Astrocyte of the hippocampus (primary cell): ENCODE measurements at regions not wholly inside any gene's neighbourhood (a gene's known extent, or its start where the extent isn't known, plus 50 kb on each side); places are given as distances from the start of the nearest gene placed in this dataset.
"Not testable (repeated sequence)": the region's sequence is repeated elsewhere in the genome, so short reads cannot be mapped to it uniquely, and the experiment has no call there.

ENCODE experiments used
- DNase-seq: peaks from one replicate; pipeline ENCODE4 v3.0.0; 2011; ENCODE audit warnings: low read depth, low spot score

GRCh38 chr10:17538941-17539340 lies 78.2 kb downstream of the HACD1 start:
- no peak for DNase-seq

DNA sequence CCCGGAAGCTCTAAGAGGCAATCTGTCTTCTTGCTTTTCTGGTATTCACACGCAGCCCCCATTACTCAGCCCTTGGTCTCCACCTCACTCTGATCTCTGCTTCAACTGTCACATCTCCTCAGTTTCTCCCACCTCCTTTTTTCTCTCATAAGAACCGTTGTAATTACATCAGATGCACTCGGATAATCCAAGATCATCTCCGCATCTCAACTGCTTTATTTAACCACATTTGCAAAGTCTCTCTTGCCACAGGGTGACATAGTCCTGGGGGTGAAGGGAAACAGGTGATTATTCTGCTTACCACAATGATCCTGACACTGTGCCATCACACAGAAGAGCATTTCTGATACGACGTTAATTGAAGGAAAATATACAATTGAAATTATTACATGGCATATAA lies 79.9 kb downstream of the HACD1 start:
- DNase-seq: no peak

DNA sequence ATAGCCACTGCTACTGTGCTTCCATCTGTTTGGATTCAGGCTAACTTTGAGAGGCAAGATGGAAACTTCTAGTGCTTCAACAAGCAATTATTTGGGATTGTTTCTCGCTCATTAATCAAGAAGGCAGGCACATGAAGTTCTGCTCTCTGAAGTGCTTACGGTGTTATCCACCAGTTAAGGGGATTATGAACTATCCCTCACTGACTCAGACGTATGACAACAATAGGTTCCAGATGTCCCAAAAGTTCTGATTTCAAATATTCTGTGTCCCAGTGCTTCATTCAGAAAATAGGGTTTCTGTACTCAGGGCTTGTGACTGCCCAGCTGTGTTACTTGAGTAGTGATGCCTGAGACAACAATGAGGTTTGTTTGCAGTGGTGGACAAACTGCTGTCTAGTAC lies 81.0 kb downstream of the HACD1 start:
- no peak for DNase-seq

DNA sequence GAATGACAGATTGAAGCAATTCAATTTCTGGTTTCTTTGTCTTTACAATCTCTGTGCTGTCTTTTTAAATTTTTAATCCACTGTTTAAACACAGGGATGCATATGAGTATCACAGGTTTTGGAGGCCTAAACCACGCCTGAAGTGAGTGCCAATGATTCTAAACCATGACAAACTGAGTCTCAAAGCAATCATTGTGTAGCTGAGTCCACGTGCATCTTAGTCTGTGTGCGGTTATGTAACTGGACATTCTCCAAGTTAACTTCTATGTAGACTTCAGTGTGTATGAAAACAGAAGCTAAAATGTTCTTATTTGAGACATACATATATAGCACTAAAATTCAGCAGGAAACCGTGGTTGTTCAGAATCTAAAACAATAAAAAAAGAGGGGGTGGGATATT lies 79.3 kb upstream of the ST8SIA6 start:
- DNase-seq: peak; percentile 29

- DNase-seq: no peak
Observed at GRCh38 chr10:17528306-17528862, 74.0 kb upstream of the ST8SIA6 start.

GRCh38 chr10:17527514-17528146 lies 73.2 kb upstream of the ST8SIA6 start:
- DNase-seq: peak; percentile 60

DNA sequence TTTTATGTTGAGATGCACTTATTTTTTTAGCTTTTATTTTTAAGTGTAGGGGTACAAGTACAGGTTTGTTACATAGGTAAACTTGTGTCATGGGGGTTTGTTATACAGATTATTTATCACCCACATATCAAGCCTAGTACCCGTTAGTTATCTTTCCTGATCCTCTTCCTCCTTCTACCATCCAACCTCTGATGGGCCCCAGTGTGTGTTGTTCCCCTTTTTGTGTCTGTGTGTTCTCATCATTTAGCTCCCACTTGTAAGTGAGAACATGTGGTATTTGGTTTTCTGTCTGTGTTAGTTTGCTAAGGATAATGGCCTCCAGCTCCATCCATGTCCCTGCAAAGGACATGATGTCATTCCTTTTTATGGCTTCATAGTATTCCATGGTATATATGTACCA lies 72.2 kb upstream of the ST8SIA6 start:
- DNase-seq: not testable (repeated sequence)

DNA sequence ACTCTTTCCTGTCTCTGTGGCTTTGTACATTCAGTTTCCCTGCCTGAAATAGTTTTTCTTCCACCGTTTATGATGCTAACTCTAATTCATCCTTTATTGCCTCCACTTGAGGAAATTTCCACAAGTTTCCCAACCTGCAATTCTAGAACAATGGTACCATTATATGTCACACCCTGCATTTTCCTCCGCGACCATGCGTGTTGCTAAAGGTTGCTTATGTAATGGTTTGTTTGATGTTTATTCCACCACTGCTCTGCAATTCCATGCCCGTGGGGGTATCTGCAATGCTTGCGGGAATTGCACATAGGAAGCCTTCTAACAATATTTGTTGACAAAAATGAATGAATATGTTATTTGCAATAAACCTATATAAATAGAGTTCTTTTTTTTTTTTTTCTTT lies 69.5 kb upstream of the ST8SIA6 start:
- no peak for DNase-seq

DNA sequence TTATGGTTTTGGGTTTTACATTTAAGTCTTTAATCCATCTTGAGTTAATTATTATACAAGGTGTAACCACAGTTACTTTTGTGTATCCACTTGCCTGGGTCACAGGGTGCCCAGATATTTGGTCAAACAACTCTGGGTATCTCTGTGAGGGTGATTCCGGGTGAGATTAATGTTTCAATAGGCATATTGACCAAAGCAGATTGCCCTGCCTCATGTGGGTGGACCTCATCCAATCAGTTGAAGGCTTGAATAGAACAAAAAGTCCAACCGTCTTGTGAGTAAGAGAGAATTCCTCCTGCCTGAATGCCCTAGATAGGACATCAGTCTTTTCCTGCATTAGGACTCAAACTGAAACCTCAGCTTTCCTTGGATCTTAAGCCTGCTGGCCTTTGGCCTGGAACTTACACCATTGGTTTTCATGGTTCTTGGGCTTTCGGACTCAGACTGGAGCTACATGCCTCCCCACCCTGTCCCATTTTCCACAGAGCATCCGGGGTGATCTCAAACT lies 68.9 kb upstream of the ST8SIA6 start:
- DNase-seq: no peak

GRCh38 chr10:17522269-17522668 lies 67.9 kb upstream of the ST8SIA6 start:
- not testable (repeated sequence) for DNase-seq

- no peak for DNase-seq
Observed at GRCh38 chr10:17519457-17519856, 65.1 kb upstream of the ST8SIA6 start.

DNA sequence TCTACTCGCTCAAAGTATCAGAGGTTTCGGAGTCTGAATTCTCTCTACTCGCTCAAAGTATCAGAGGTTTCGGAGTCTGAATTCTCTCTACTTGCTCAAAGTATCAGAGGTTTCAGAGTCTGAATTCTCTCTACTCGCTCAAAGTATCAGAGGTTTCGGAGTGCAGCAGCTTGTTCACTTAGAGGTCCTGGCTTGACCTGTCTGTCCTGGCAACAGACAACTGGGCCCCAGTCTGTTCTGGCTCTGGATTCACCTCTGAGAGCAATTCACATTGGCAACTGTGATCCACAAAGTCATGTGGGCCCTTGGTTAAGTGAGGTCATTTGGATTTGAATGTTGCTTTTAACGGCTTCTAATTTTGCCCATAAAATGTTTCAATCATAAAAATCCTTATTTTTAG lies 63.9 kb upstream of the ST8SIA6 start:
- DNase-seq: no peak

- DNase-seq: peak; percentile 74
Observed at GRCh38 chr10:17516376-17516775, 62.0 kb upstream of the ST8SIA6 start.

DNA sequence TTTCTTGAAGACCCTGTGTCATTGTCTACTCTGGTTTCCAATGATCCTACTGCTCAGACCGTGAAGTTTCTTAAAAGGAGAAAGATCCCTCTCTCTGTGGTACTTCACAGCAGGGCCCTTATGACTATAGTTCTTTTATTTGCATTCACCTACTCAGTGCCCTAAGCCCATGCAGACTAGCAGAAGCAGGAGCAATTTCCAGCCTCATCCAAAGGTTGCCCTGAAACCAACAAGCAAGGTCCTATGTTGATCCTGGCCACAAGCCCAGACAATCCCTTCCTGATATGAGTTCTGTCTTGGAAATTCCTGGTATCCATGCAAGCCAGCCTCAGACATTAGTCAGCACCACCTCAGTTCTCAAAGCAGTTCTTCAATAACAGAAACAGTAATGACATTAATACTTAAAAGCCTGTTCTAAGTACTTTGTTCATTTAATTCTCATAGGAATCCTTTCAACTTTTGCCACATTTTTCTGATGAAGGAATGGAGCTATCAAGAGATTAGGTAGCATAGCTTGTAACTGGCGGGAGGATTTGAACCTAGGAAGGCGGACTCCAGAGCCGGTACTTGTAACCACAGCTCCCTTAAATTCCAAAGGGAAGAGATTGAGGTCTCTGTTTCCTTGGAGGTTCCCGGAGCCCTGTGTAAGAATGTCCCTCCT lies 58.1 kb upstream of the ST8SIA6 start:
- DNase-seq: peak; percentile 98

DNA sequence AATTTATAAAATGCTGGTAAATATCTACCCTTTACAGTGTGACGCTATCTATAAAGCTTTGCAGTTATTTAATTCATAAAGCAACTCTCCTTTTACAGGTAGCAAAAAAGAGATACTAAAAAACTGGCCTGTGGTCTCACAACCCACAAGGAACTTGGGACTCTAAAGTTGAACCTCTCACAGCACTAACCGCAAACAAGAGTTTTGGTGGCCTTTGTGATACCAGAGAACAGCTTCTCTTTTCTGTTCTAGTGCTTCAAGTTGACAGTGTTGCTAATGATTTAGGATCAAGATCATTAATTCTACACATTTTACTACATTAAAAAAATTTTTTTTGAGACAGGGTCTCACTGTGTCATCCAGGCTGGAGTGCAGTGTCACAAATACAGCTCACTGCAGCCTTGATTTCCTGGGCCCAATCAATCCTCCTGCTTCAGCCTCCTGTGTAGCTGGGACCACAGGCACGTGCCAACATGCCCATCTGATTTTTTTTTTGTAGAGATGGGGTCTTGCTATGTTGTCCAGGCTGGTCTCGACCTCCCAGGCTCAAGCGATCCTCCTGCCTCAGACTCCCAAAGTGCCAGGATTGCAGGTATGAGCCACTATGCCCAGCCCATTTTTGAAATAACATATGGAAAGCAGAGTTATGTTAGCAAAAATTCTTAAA lies 56.0 kb upstream of the ST8SIA6 start:
- no peak for DNase-seq

GRCh38 chr10:17507538-17507937 lies 53.1 kb upstream of the ST8SIA6 start:
- DNase-seq: no peak

DNA sequence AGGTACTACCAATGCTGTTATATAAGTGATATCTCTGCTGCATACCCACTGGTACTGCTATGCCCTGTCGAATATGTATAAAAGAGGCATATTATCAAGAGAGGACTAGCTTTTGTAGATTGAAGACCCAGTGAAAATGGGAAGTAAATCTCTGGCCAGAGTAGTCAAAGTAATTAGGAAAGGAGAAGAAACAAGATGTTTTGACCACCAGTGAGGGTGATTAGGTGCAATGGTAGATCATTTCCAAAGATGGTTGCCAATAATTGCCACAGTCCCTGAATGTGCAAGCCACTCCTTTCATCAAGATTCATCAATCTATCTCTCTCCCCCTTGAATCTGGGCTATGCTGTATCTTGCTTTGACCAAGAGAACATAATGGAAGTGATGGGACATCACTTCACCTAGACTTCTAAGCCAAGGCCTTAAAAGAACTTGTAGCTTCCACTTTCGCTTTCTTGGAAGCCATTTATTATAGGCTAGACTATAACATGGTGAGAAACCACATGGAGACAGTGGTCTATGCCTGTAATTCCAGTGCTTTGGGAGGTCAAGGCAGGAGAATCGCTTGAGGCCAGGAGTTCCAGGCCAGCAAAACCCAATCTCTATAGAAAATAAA lies 52.6 kb upstream of the ST8SIA6 start:
- DNase-seq: no peak

GRCh38 chr10:17506390-17506789 lies 52.0 kb upstream of the ST8SIA6 start:
- no peak for DNase-seq

- DNase-seq: peak; percentile 64
Observed at GRCh38 chr10:17504547-17505245, 50.3 kb upstream of the ST8SIA6 start.
